ENCODE measurements at regions not wholly inside any gene's neighbourhood (a gene's known extent, or its start where the extent isn't known, plus 50 kb on each side); places are given as distances from the start of the nearest gene placed in this dataset.

DNA sequence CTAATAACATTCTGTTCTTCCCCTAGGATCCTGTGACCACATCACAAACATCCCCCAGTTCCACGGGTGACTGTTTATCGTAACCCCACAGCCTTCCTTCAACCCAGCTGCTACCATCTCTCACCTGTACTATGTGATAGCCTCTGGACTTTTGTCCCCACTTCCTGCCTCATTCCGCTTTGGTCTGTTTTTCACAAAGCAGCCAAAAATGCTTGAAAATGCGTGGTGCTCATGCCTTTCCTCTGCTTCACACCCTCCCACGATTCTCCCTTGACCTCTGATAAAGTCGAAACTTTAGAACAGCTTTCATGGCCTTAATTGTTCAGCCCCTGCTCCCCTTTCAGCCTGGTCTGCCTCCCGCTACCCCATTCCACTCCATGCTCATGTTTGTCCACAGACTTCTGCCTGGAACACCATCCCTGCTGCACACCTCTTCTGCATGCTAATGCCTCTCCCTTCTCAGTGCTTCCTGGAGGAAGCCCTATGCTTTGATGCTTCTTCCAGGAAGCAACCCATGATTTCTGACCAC, 165.6 kb downstream of the PLPP3 start:
- Histone ChIP-seq H3K4me3 (ENCODE audit: low read length) (no peak overlapping the region), H2AFZ (ENCODE audit: low read depth, low read length) (no peak overlapping the region)

DNA sequence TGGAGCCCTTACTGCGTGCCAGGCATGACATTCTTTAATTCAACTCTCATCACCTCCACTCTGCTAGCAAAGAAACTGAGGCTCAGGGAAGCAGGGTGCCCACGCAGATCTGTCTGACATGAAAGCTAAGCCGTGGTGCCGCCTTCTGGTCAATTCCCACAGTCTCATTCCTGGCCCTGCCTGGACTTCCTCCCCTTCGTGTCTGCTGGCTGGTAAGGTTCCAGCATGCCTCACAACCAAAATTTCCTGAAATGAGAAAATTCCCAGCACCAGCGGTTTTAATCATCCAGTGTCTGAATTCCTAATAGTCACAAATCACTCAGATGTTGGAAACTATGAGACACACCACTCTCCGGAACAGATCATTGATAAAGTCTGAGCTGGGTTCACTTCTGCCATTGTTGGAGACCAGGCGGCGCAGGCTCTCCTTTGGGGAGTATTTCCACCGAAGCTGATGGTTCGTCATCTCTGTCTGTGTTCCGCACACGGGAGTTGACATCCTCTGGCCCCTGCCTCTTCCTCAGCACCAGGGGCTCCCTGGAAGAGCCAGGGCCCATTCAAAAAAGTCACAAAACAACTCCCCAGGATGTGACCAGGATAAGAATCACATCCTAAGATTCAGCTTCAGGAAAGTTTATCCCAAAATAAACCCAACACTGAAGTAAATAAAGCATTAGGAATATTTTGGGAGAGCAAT, 167.7 kb downstream of the PLPP3 start:
- Histone ChIP-seq H3K4me1 (ENCODE audit: insufficient read depth, low read length) (peaks cover 12% of the 10 kb centered on the region), H2AFZ (ENCODE audit: low read depth, low read length) (peak overlapping the region; percentile 46), H3K27me3 (ENCODE audit: insufficient read depth, low read length) (no peaks in the 10 kb centered on the region), H3K36me3 (ENCODE audit: insufficient read depth, low read length) (no peaks in the 10 kb centered on the region), H3K4me3 (ENCODE audit: low read length) (no peak overlapping the region), H3K9me3 (ENCODE audit: low read length) (no peaks in the 10 kb centered on the region)

More for the DNA sequence above, 165.6 kb downstream of the PLPP3 start:
- Histone ChIP-seq H3K9me3 (ENCODE audit: low read length) (no peaks in the 10 kb centered on the region), H3K27me3 (ENCODE audit: insufficient read depth, low read length) (no peaks in the 10 kb centered on the region), H3K4me1 (ENCODE audit: insufficient read depth, low read length) (peaks cover 12% of the 10 kb centered on the region), H3K36me3 (ENCODE audit: insufficient read depth, low read length) (no peaks in the 10 kb centered on the region)

- no peak overlapping the region for H2AFZ ChIP-seq (ENCODE audit: low read depth, low read length)
- H3K36me3 ChIP-seq (ENCODE audit: insufficient read depth, low read length): no peaks in the 10 kb centered on the region
- no peaks in the 10 kb centered on the region for H3K27me3 ChIP-seq (ENCODE audit: insufficient read depth, low read length)
- peaks cover 12% of the 10 kb centered on the region for H3K4me1 ChIP-seq (ENCODE audit: insufficient read depth, low read length)
- no peak overlapping the region for H3K4me3 ChIP-seq (ENCODE audit: low read length)
- no peaks in the 10 kb centered on the region for H3K9me3 ChIP-seq (ENCODE audit: low read length)
These were observed 168.3 kb downstream of the PLPP3 start for GRCh38 chr1:56411021-56411420.

- H3K9me3 ChIP-seq (ENCODE audit: low read length): no peaks in the 10 kb centered on the region
- no peak overlapping the region for H3K4me3 ChIP-seq (ENCODE audit: low read length)
- H3K36me3 ChIP-seq (ENCODE audit: insufficient read depth, low read length): no peaks in the 10 kb centered on the region
- peaks cover 12% of the 10 kb centered on the region for H3K4me1 ChIP-seq (ENCODE audit: insufficient read depth, low read length)
- H2AFZ ChIP-seq (ENCODE audit: low read depth, low read length): no peak overlapping the region
- no peaks in the 10 kb centered on the region for H3K27me3 ChIP-seq (ENCODE audit: insufficient read depth, low read length)
These were observed 169.0 kb downstream of the PLPP3 start for GRCh38 chr1:56410405-56410804.

DNA sequence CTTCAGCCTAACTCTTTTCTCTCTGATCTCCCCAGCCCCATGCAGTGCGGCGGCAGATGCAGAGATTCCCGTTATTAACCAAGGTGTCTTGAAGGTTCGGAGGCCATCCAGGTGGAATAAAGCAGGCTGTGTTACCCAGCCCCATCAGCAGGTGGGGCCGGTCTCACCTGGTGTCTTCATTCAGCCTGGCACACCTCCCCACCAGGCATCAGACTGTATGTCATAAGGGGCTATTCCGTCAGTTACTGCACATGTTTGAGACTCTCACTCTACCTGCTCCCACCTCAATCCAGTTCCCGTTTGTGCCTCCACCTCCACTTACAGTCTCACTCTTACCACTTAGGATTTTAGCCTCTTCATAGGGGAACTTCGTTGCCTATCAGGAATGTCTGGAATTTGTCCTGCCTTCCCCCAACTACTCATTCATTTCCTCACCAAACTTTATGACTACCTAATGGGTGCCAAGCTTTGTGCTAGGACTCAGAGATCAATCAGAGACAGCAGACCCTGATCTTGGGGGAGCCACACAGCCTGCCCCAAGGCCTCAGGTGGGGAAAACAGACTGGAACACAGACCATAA, 170.2 kb downstream of the PLPP3 start:
- Histone ChIP-seq H2AFZ (ENCODE audit: low read depth, low read length) (no peak overlapping the region), H3K9me3 (ENCODE audit: low read length) (no peaks in the 10 kb centered on the region), H3K4me1 (ENCODE audit: insufficient read depth, low read length) (peaks cover 12% of the 10 kb centered on the region), H3K4me3 (ENCODE audit: low read length) (no peak overlapping the region), H3K27me3 (ENCODE audit: insufficient read depth, low read length) (no peaks in the 10 kb centered on the region), H3K36me3 (ENCODE audit: insufficient read depth, low read length) (no peaks in the 10 kb centered on the region)

DNA sequence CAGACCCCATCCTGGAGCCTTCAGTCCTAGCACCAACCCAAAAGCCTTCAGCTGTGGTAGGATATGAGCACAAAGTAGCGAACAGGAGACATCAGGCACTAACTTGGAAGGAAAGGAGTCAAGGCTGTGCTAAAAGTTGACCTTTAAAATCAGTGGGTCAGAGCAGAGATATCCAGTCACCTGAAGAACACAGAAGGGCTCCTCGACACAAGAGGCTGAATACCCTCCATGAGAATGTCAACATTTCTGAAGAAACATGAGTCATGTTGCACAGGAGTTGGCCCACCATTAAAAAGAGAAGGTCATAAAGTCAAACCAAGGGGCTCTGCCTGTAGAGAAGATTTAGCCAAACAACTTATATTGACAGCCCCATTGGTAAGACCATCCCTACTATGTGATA, 172.5 kb downstream of the PLPP3 start:
- Histone ChIP-seq H2AFZ (ENCODE audit: low read depth, low read length) (no peak overlapping the region), H3K27me3 (ENCODE audit: insufficient read depth, low read length) (no peaks in the 10 kb centered on the region), H3K4me3 (ENCODE audit: low read length) (no peak overlapping the region)

DNA sequence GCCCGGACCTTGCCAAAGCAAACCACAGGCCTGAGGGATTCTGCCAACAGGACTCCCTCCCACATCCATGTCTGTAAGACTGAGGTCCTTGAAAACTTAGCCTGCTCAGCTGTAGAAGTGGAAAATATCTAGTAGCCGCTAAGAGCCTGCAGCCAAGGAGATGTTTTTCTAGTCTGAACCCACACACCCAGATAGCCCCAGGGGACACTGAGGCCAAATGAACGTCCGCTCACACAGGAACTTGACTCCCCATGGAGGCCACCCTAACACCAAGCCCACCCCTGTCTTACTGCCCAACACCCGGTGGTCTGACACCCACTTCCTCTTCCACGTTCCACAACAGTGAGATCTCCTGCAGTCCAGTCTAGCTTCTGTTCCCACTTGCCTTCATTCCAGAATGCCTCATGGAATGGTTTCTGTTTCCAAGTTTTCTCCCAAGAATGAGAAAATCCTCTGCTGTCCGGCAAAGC, 174.8 kb downstream of the PLPP3 start:
- Histone ChIP-seq H3K36me3 (ENCODE audit: insufficient read depth, low read length) (no peaks in the 10 kb centered on the region), H2AFZ (ENCODE audit: low read depth, low read length) (no peak overlapping the region), H3K27me3 (ENCODE audit: insufficient read depth, low read length) (no peaks in the 10 kb centered on the region), H3K4me3 (ENCODE audit: low read length) (no peak overlapping the region), H3K4me1 (ENCODE audit: insufficient read depth, low read length) (peaks cover 5% of the 10 kb centered on the region), H3K9me3 (ENCODE audit: low read length) (no peaks in the 10 kb centered on the region)

More for the DNA sequence above, 172.5 kb downstream of the PLPP3 start:
- no peaks in the 10 kb centered on the region for H3K9me3 ChIP-seq (ENCODE audit: low read length)
- no peaks in the 10 kb centered on the region for H3K36me3 ChIP-seq (ENCODE audit: insufficient read depth, low read length)
- peaks cover 2% of the 10 kb centered on the region for H3K4me1 ChIP-seq (ENCODE audit: insufficient read depth, low read length)

- Histone ChIP-seq H3K4me1 (ENCODE audit: insufficient read depth, low read length) (peaks cover 10% of the 10 kb centered on the region), H3K27me3 (ENCODE audit: insufficient read depth, low read length) (no peaks in the 10 kb centered on the region), H3K9me3 (ENCODE audit: low read length) (no peaks in the 10 kb centered on the region), H3K36me3 (ENCODE audit: insufficient read depth, low read length) (no peaks in the 10 kb centered on the region), H2AFZ (ENCODE audit: low read depth, low read length) (no peak overlapping the region), H3K4me3 (ENCODE audit: low read length) (no peak overlapping the region)
These were observed 175.3 kb downstream of the PLPP3 start for GRCh38 chr1:56404066-56404465.

GRCh38 chr1:56403321-56403720, 176.0 kb downstream of the PLPP3 start:
- Histone ChIP-seq H3K4me3 (ENCODE audit: low read length) (no peak overlapping the region), H3K36me3 (ENCODE audit: insufficient read depth, low read length) (no peaks in the 10 kb centered on the region), H3K9me3 (ENCODE audit: low read length) (no peaks in the 10 kb centered on the region), H2AFZ (ENCODE audit: low read depth, low read length) (no peak overlapping the region), H3K27me3 (ENCODE audit: insufficient read depth, low read length) (no peaks in the 10 kb centered on the region), H3K4me1 (ENCODE audit: insufficient read depth, low read length) (peaks cover 12% of the 10 kb centered on the region)

- Histone ChIP-seq H3K4me3 (ENCODE audit: low read length) (no peak overlapping the region), H3K4me1 (ENCODE audit: insufficient read depth, low read length) (peaks cover 16% of the 10 kb centered on the region), H3K9me3 (ENCODE audit: low read length) (no peaks in the 10 kb centered on the region), H3K27me3 (ENCODE audit: insufficient read depth, low read length) (no peaks in the 10 kb centered on the region), H2AFZ (ENCODE audit: low read depth, low read length) (no peak overlapping the region), H3K36me3 (ENCODE audit: insufficient read depth, low read length) (no peaks in the 10 kb centered on the region)
These were observed 178.2 kb downstream of the PLPP3 start for GRCh38 chr1:56401191-56401590.

GRCh38 chr1:56400526-56400925, 178.8 kb downstream of the PLPP3 start:
- no peaks in the 10 kb centered on the region for H3K27me3 ChIP-seq (ENCODE audit: insufficient read depth, low read length)
- H3K9me3 ChIP-seq (ENCODE audit: low read length): no peaks in the 10 kb centered on the region
- H3K4me3 ChIP-seq (ENCODE audit: low read length): no peak overlapping the region
- no peaks in the 10 kb centered on the region for H3K36me3 ChIP-seq (ENCODE audit: insufficient read depth, low read length)
- no peak overlapping the region for H2AFZ ChIP-seq (ENCODE audit: low read depth, low read length)
- peaks cover 16% of the 10 kb centered on the region for H3K4me1 ChIP-seq (ENCODE audit: insufficient read depth, low read length)

DNA sequence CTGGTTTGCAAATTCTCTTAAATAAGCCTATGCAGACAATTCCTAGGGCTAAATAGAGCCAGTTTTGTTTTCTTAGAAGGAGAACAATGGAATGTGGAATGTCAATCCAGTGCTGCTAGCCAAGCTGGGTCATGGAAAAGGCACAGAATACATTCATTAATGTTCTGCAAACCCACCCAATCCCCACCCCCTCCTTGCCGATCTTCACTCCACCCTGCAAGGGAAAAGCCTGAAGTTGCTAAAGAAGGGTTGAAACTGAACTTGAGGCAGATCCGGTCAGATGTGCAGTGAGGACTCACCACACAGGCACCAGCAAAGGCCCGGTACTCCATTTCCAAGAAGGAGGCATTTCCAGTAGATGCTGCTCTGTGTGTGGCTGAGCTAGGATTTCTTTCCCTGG, 179.6 kb downstream of the PLPP3 start:
- H3K27me3 ChIP-seq (ENCODE audit: insufficient read depth, low read length): no peaks in the 10 kb centered on the region
- H3K36me3 ChIP-seq (ENCODE audit: insufficient read depth, low read length): no peaks in the 10 kb centered on the region
- no peak overlapping the region for H2AFZ ChIP-seq (ENCODE audit: low read depth, low read length)
- H3K4me3 ChIP-seq (ENCODE audit: low read length): no peak overlapping the region
- H3K9me3 ChIP-seq (ENCODE audit: low read length): no peaks in the 10 kb centered on the region
- H3K4me1 ChIP-seq (ENCODE audit: insufficient read depth, low read length): peaks cover 16% of the 10 kb centered on the region

DNA sequence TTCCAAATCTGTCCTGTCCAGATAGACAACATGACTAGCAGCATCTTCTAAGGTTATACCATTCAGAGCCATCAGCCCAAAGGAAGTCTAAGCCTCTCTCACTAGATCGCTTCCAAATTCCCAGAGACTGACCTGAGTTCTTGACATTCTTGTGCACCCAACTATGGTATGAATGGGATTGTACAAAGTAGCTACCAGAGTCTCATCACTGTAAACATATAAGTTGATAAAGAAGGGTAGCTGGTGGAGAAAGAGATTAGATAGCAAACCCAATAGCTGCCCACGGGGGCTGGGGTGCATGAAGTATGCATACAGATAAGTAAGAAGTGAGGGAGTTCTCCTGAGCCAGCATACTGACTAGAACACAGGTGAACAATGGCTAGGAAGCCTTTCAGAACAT, 180.0 kb downstream of the PLPP3 start:
- no peaks in the 10 kb centered on the region for H3K36me3 ChIP-seq (ENCODE audit: insufficient read depth, low read length)
- H3K9me3 ChIP-seq (ENCODE audit: low read length): no peaks in the 10 kb centered on the region
- H3K27me3 ChIP-seq (ENCODE audit: insufficient read depth, low read length): no peaks in the 10 kb centered on the region
- no peak overlapping the region for H2AFZ ChIP-seq (ENCODE audit: low read depth, low read length)
- H3K4me1 ChIP-seq (ENCODE audit: insufficient read depth, low read length): peaks cover 16% of the 10 kb centered on the region
- H3K4me3 ChIP-seq (ENCODE audit: low read length): no peak overlapping the region

Data from neuron (in vitro differentiated cells).